ENCODE measurements at regions not wholly inside any gene's neighbourhood (a gene's known extent, or its start where the extent isn't known, plus 50 kb on each side); places are given as distances from the start of the nearest gene placed in this dataset.

- TF ChIP-seq, protein P1, sequence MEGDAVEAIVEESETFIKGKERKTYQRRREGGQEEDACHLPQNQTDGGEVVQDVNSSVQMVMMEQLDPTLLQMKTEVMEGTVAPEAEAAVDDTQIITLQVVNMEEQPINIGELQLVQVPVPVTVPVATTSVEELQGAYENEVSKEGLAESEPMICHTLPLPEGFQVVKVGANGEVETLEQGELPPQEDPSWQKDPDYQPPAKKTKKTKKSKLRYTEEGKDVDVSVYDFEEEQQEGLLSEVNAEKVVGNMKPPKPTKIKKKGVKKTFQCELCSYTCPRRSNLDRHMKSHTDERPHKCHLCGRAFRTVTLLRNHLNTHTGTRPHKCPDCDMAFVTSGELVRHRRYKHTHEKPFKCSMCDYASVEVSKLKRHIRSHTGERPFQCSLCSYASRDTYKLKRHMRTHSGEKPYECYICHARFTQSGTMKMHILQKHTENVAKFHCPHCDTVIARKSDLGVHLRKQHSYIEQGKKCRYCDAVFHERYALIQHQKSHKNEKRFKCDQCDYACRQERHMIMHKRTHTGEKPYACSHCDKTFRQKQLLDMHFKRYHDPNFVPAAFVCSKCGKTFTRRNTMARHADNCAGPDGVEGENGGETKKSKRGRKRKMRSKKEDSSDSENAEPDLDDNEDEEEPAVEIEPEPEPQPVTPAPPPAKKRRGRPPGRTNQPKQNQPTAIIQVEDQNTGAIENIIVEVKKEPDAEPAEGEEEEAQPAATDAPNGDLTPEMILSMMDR (IDR thresholded peaks at IDR 0.05), result no peak
- TF ChIP-seq POLR2A (IDR thresholded peaks at IDR 0.05), result no peak
These were observed 861.9 kb downstream of the CDH18 start for GRCh38 chr5:19125956-19126713.

Data from adrenal gland (tissue), 5 donors.